ENCODE measurements at regions not wholly inside any gene's neighbourhood (a gene's known extent, or its start where the extent isn't known, plus 50 kb on each side); places are given as distances from the start of the nearest gene placed in this dataset.

- no peaks in the 10 kb centered on the region for H3K9me3 ChIP-seq (ENCODE audit: control insufficient read depth in 2 of 3, insufficient read depth in 1 of 3, low read length in 3 of 3)
- FAIRE-seq: no peak
- no peak for TF ChIP-seq CTCF (IDR thresholded peaks at IDR 0.05; ENCODE audit: borderline replicate concordance, extremely low read depth, insufficient read depth)
Measured at GRCh38 chr4:179028321-179028720, 1586.1 kb upstream of the AGA start.

GRCh38 chr4:179029683-179030082 is 1587.4 kb upstream of the AGA start:
- H3K27ac ChIP-seq (ENCODE audit: low read depth in 2 of 2, low read length in 2 of 2): no peak overlapping the region
- no peak for TF ChIP-seq CTCF (IDR thresholded peaks at IDR 0.05; ENCODE audit: borderline replicate concordance, extremely low read depth, insufficient read depth)
- FAIRE-seq: no peak
- H3K36me3 ChIP-seq (ENCODE audit: control insufficient read depth in 2 of 3, insufficient read depth in 3 of 3, low read length in 3 of 3): no peaks in the 10 kb centered on the region
- intact Hi-C loops (cut with DNase I): no loop called here
- no peak overlapping the region for H3K4me3 ChIP-seq (ENCODE audit: low read length in 3 of 3)
- no peak for DNase-seq
- H3K9me3 ChIP-seq (ENCODE audit: control insufficient read depth in 2 of 3, insufficient read depth in 1 of 3, low read length in 3 of 3): no peaks in the 10 kb centered on the region
- H3K9ac ChIP-seq (ENCODE audit: low read length in 3 of 3): no peak overlapping the region
- no peaks in the 10 kb centered on the region for H3K27me3 ChIP-seq (ENCODE audit: control insufficient read depth, insufficient read depth, low read length)
- no peaks in the 10 kb centered on the region for H3K4me1 ChIP-seq (ENCODE audit: control insufficient read depth in 2 of 3, insufficient read depth in 2 of 3, low read depth in 1 of 3, low read length in 3 of 3)

More at GRCh38 chr4:179028321-179028720, 1586.1 kb upstream of the AGA start:
- intact Hi-C loops (cut with DNase I): no loop called here
- H3K4me1 ChIP-seq (ENCODE audit: control insufficient read depth in 2 of 3, insufficient read depth in 2 of 3, low read depth in 1 of 3, low read length in 3 of 3): no peaks in the 10 kb centered on the region
- H3K27me3 ChIP-seq (ENCODE audit: control insufficient read depth, insufficient read depth, low read length): no peaks in the 10 kb centered on the region
- no peaks in the 10 kb centered on the region for H3K36me3 ChIP-seq (ENCODE audit: control insufficient read depth in 2 of 3, insufficient read depth in 3 of 3, low read length in 3 of 3)
- no peak overlapping the region for H3K4me3 ChIP-seq (ENCODE audit: low read length in 3 of 3)
- no peak overlapping the region for H3K9ac ChIP-seq (ENCODE audit: low read length in 3 of 3)
- H3K27ac ChIP-seq (ENCODE audit: low read depth in 2 of 2, low read length in 2 of 2): no peak overlapping the region
- DNase-seq: no peak

GRCh38 chr4:179040259-179040658 is 1598.0 kb upstream of the AGA start:
- no peak overlapping the region for H3K4me3 ChIP-seq (ENCODE audit: low read length in 3 of 3)
- H3K4me1 ChIP-seq (ENCODE audit: control insufficient read depth in 2 of 3, insufficient read depth in 2 of 3, low read depth in 1 of 3, low read length in 3 of 3): no peaks in the 10 kb centered on the region
- intact Hi-C loops (cut with DNase I): no loop called here
- H3K9ac ChIP-seq (ENCODE audit: low read length in 3 of 3): no peak overlapping the region
- TF ChIP-seq CTCF (IDR thresholded peaks at IDR 0.05; ENCODE audit: borderline replicate concordance, extremely low read depth, insufficient read depth): no peak
- no peak overlapping the region for H3K27ac ChIP-seq (ENCODE audit: low read depth in 2 of 2, low read length in 2 of 2)
- H3K27me3 ChIP-seq (ENCODE audit: control insufficient read depth, insufficient read depth, low read length): no peaks in the 10 kb centered on the region
- DNase-seq (no peak), FAIRE-seq (no peak)
- H3K36me3 ChIP-seq (ENCODE audit: control insufficient read depth in 2 of 3, insufficient read depth in 3 of 3, low read length in 3 of 3): no peaks in the 10 kb centered on the region
- no peaks in the 10 kb centered on the region for H3K9me3 ChIP-seq (ENCODE audit: control insufficient read depth in 2 of 3, insufficient read depth in 1 of 3, low read length in 3 of 3)

- no peak overlapping the region for H3K4me3 ChIP-seq (ENCODE audit: low read length in 3 of 3)
- no peak for FAIRE-seq
- intact Hi-C loops (cut with DNase I): no loop called here
Measured at GRCh38 chr4:179048839-179049453, 1606.7 kb upstream of the AGA start.

More at GRCh38 chr4:179048839-179049453, 1606.7 kb upstream of the AGA start:
- no peak for TF ChIP-seq CTCF (IDR thresholded peaks at IDR 0.05; ENCODE audit: borderline replicate concordance, extremely low read depth, insufficient read depth)
- Histone ChIP-seq H3K27ac (ENCODE audit: low read depth in 2 of 2, low read length in 2 of 2) (no peak overlapping the region), H3K9ac (ENCODE audit: low read length in 3 of 3) (no peak overlapping the region), H3K9me3 (ENCODE audit: control insufficient read depth in 2 of 3, insufficient read depth in 1 of 3, low read length in 3 of 3) (peaks cover 0 to 3% (median 0%) of the 10 kb centered on the region in 3 donors), H3K4me1 (ENCODE audit: control insufficient read depth in 2 of 3, insufficient read depth in 2 of 3, low read depth in 1 of 3, low read length in 3 of 3) (no peaks in the 10 kb centered on the region), H3K27me3 (ENCODE audit: control insufficient read depth, insufficient read depth, low read length) (no peaks in the 10 kb centered on the region), H3K36me3 (ENCODE audit: control insufficient read depth in 2 of 3, insufficient read depth in 3 of 3, low read length in 3 of 3) (no peaks in the 10 kb centered on the region)
- no peak for DNase-seq

Data from kidney (tissue), 13 donors.